GM18861 (cell line): ENCODE measurements at regions not wholly inside any gene's neighbourhood (a gene's known extent, or its start where the extent isn't known, plus 50 kb on each side); places are given as distances from the start of the nearest gene placed in this dataset.

Experiments used
- ATAC-seq: cut with Tn5 transposase; IDR thresholded peaks from one replicate; pipeline ENCODE4 v1.9.1; 2021; ENCODE audit not compliant: unreplicated experiment

- ATAC-seq = no peak
Measured at GRCh38 chr10:4095166-4095917, 310.3 kb upstream of the KLF6 start.

- ATAC-seq = no peak
Measured at GRCh38 chr10:4094751-4095150, 309.7 kb upstream of the KLF6 start.

GRCh38 chr10:4093438-4093837 lies 308.4 kb upstream of the KLF6 start:
- no peak for ATAC-seq

- no peak for ATAC-seq
Measured at GRCh38 chr10:4088354-4089066, 303.5 kb upstream of the KLF6 start.

GRCh38 chr10:4086131-4086898 lies 301.3 kb upstream of the KLF6 start:
- ATAC-seq = no peak

GRCh38 chr10:4083509-4084003 lies 298.5 kb upstream of the KLF6 start:
- no peak for ATAC-seq

- no peak for ATAC-seq
Measured at GRCh38 chr10:4082861-4083260, 297.9 kb upstream of the KLF6 start.

- no peak for ATAC-seq
Measured at GRCh38 chr10:4081685-4082111, 296.7 kb upstream of the KLF6 start.

GRCh38 chr10:4080225-4080805 lies 295.3 kb upstream of the KLF6 start:
- no peak for ATAC-seq

GRCh38 chr10:4079803-4080202 lies 294.8 kb upstream of the KLF6 start:
- no peak for ATAC-seq

- no peak for ATAC-seq
Measured at GRCh38 chr10:4077804-4078203, 292.8 kb upstream of the KLF6 start.

- ATAC-seq = no peak
Measured at GRCh38 chr10:4076983-4077382, 292.0 kb upstream of the KLF6 start.

GRCh38 chr10:4075443-4075842 lies 290.4 kb upstream of the KLF6 start:
- ATAC-seq = no peak

- ATAC-seq = no peak
Measured at GRCh38 chr10:4074545-4075407, 289.8 kb upstream of the KLF6 start.

GRCh38 chr10:4073912-4074311 lies 288.9 kb upstream of the KLF6 start:
- ATAC-seq = no peak

GRCh38 chr10:4070921-4071660 lies 286.1 kb upstream of the KLF6 start:
- no peak for ATAC-seq

GRCh38 chr10:4070184-4070583 lies 285.2 kb upstream of the KLF6 start:
- ATAC-seq = no peak

GRCh38 chr10:4069491-4069890 lies 284.5 kb upstream of the KLF6 start:
- no peak for ATAC-seq

GRCh38 chr10:4068629-4069028 lies 283.6 kb upstream of the KLF6 start:
- ATAC-seq = no peak
